ENCODE measurements at regions not wholly inside any gene's neighbourhood (a gene's known extent, or its start where the extent isn't known, plus 50 kb on each side); places are given as distances from the start of the nearest gene placed in this dataset.

GRCh38 chr11:98115873-98116272, 904.9 kb upstream of the CNTN5 start:
- TF ChIP-seq, protein P1, sequence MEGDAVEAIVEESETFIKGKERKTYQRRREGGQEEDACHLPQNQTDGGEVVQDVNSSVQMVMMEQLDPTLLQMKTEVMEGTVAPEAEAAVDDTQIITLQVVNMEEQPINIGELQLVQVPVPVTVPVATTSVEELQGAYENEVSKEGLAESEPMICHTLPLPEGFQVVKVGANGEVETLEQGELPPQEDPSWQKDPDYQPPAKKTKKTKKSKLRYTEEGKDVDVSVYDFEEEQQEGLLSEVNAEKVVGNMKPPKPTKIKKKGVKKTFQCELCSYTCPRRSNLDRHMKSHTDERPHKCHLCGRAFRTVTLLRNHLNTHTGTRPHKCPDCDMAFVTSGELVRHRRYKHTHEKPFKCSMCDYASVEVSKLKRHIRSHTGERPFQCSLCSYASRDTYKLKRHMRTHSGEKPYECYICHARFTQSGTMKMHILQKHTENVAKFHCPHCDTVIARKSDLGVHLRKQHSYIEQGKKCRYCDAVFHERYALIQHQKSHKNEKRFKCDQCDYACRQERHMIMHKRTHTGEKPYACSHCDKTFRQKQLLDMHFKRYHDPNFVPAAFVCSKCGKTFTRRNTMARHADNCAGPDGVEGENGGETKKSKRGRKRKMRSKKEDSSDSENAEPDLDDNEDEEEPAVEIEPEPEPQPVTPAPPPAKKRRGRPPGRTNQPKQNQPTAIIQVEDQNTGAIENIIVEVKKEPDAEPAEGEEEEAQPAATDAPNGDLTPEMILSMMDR (IDR thresholded peaks at IDR 0.05; ENCODE audit: low read depth, low read length): no peak
- TF ChIP-seq MAX (IDR thresholded peaks at IDR 0.05; ENCODE audit: low read depth, low read length) (no peak), POLR2A (IDR thresholded peaks at IDR 0.05; ENCODE audit: extremely low read depth, insufficient read length) (no peak)

All from NB4 (cell line).